ENCODE measurements at regions not wholly inside any gene's neighbourhood (a gene's known extent, or its start where the extent isn't known, plus 50 kb on each side); places are given as distances from the start of the nearest gene placed in this dataset.

- DNase-seq (ENCODE audit: low spot score) = no peak
- no peak for FAIRE-seq
These were observed 1976.7 kb upstream of the ADGRL3 start for GRCh38 chr4:59223292-59223941.

- DNase-seq (ENCODE audit: low spot score) (no peak), FAIRE-seq (no peak)
These were observed 1961.9 kb upstream of the ADGRL3 start for GRCh38 chr4:59238212-59238611.

DNA sequence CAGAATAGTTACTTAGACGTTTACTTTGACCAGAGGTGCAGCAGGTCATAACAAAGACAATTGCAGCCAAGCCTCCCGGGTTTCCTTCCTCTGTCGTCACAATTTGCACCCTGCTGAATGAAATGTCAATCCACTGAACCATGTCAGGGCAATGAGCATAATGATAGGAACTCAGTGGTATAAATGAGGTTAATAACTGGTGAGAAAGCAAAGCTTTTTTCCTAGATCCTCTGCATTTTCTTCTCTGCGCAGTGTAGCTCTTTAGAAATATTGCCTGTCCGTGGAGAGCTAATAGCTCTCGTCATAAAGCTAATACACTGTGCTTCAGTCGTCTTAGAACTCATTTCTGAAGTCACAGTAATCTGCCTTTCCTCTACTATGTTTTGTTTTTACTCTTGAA lies 1960.1 kb upstream of the ADGRL3 start:
- FAIRE-seq = no peak
- no peak for DNase-seq (ENCODE audit: low spot score)

DNA sequence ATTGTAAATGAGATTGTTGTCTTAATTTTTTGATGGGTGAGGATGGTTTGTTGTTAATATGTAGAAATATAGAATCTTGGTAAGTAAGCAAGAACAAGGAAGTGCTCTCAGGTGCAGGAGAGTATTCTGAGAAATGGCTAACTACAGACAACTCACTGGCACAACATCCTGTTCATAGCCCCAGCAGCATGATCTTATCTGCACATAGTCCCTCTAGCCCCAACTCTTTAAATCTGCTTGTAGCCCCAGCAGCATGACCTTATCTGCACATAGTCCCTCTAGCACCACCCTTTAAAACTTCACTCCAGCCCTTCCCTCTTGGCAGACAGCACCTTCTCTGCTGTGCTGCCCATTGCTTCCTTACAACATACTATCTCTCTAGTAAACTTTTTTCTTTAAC lies 1957.1 kb upstream of the ADGRL3 start:
- DNase-seq (ENCODE audit: low spot score) (no peak), FAIRE-seq (no peak)

DNA sequence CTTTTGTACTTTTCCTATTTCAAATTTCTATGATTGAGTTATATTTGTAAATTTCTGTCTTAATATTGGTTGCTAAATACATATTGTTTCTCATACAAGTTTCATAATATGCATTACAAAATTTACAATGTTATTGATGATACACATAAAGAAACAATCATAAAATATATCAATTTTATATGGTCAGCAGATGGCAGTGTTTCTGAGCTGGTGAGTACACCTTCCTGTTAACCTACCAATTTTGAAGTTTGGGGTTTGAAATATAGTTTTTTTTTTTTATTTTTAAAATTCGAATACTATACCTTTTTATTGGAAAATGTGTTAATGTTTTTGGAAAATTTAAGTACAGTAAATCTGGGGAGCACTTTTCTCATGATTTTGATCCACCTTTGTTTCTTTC lies 1953.1 kb upstream of the ADGRL3 start:
- no peak for FAIRE-seq
- DNase-seq (ENCODE audit: low spot score) = no peak

- DNase-seq (ENCODE audit: low spot score) (no peak), FAIRE-seq (no peak)
These were observed 1951.8 kb upstream of the ADGRL3 start for GRCh38 chr4:59248313-59248712.

DNA sequence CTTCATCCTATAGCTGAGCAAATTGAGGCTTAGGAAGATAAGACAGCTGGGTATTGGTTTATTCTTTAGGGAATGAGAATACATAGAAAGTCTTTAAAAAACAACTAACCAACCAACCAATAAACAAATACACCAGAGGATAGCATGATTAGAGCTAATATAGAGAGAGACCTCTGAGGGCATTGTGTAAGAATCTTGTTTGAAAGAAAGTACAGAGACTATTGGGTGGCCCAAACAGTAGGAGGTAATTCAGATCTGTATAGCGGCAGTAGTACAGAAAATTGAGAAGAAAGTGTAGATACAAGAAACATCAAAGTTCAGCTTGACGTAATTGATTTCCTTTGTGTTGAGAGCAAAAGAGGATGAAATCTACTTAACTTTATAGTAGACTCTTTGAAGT lies 1951.0 kb upstream of the ADGRL3 start:
- DNase-seq (ENCODE audit: low spot score) (no peak), FAIRE-seq (no peak)

- DNase-seq (ENCODE audit: low spot score) (no peak), FAIRE-seq (no peak)
These were observed 1942.1 kb upstream of the ADGRL3 start for GRCh38 chr4:59258002-59258401.

GRCh38 chr4:59307609-59308008 lies 1892.5 kb upstream of the ADGRL3 start:
- no peak for DNase-seq (ENCODE audit: low spot score)
- no peak for FAIRE-seq

- FAIRE-seq = no peak
- no peak for DNase-seq (ENCODE audit: low spot score)
These were observed 1885.5 kb upstream of the ADGRL3 start for GRCh38 chr4:59314637-59315036.

DNA sequence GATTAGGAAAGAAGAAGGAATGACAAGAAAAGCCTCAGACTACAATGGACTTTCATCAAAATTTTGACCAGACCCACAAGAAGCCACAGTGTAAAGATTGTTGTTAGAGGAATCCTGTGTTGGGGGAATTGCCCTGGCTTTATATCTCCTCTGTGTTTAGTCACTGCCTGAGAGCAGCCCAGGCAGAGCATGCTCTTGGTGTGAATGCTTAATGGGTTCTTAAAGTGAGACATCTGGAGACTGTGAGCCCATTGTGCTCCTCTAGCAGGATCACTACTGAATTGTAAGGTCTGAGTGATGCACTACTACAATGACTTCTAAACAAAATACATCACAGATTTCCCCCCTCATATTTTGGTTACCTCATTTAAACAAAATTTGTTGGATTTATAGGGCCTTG lies 1860.5 kb upstream of the ADGRL3 start:
- FAIRE-seq (no peak), DNase-seq (ENCODE audit: low spot score) (no peak)

- DNase-seq (ENCODE audit: low spot score) (no peak), FAIRE-seq (no peak)
These were observed 1858.6 kb upstream of the ADGRL3 start for GRCh38 chr4:59341506-59341905.

DNA sequence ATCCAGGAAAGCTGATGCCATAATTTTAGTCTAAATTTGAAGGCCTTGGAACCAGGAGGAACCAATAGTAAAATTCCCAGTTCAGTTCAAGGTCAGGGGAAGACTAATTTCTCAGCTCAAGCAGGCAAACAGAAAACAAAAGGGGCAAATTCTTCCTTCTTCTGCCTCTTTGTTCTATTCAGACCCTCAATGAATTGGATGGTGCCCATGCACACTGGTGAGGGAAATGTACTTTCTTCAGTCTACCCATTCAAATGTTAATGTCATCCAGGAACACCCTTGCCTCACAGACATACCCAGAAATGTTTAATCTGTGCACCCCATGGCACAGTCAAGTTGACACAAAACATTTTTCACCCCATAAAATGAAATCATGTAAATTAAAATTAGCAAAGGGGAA lies 1851.2 kb upstream of the ADGRL3 start:
- FAIRE-seq = no peak

GRCh38 chr4:59369229-59369628 lies 1830.9 kb upstream of the ADGRL3 start:
- no peak for DNase-seq (ENCODE audit: low spot score)
- no peak for FAIRE-seq

More for the DNA sequence above, 1851.2 kb upstream of the ADGRL3 start:
- no peak for DNase-seq (ENCODE audit: low spot score)

DNA sequence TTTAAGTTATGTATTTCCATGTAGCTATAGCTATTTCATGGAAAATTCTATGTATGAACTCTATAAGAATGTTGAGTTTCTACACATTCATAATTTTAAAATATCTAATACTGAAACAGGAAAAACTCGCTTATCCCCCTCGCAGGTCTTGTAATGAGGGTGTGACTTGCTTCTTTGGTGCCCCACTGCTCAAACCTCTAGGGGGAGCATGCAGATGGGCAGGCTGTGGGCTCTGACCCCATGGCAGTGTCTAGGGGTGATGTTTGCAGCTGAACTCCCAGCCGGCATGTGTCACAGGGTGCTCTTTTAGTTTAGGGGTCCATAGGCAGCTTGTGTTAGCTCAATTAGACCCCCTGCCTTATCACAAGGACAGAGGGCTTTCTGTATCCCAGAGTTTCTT lies 1825.7 kb upstream of the ADGRL3 start:
- DNase-seq (ENCODE audit: low spot score) (no peak), FAIRE-seq (no peak)

- no peak for FAIRE-seq
These were observed 1819.2 kb upstream of the ADGRL3 start for GRCh38 chr4:59380841-59381366.

DNA sequence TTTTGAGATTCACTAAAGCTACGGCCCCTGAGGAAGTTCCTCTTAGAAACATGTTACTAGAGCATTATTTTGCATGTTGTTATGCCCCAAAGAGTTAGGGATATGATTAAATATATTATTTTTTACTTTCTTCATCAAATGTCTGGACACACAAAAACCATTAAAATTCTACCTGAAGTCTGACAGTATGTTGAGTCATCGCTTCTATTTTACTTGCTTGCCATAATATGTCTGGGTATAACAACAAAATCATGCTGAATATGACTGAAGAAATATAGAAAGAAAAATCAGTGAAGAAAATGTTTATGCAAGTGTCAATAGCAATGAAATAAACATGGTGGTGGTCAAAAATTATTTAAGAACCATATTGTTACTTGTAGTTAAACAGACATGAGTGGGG lies 1818.5 kb upstream of the ADGRL3 start:
- no peak for FAIRE-seq
- no peak for DNase-seq (ENCODE audit: low spot score)

More at GRCh38 chr4:59380841-59381366, 1819.2 kb upstream of the ADGRL3 start:
- no peak for DNase-seq (ENCODE audit: low spot score)

DNA sequence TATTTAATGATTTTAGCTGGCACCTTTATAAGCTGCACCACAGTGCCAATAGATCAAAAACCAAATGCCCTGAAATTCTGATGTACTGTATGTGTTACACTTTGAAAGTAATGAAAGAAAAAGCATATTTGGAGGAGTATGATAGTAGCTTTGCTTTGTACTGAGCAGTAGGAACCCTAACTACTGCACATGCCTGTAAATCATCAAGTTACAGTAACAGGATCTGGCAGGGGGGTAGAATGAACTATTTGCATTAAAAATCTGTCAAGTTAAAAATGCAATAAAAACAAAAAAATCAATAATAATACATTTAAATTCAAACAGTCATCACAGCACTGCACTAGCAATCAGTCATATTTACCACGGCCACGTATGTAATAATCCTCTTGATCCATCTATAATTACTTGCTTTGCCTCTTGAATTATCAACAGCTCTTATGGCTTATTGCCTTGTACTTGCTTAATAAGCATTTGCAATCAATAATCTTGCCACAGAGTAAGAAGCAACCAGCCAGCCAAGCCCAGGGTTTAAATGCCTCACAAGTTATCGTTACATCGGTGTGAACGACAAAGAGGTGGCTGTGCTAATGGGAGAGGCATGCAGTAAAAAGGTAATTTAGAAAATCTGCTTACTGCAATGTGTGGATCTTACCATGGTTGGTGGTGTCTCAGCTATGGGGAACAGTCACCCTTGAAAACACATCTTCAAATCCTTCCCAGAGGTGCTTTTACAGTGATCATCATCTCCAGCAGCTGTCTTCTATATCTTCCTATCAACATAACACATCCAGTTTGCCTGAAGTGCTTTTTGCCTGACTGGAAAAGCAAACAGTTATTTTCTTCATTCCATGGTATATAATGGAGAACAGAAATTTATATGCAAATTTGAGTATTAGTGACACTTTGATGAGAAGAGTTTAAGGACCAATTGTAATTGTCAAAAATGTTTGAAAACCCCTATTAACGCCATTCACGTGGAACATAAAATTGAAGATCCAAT lies 1812.1 kb upstream of the ADGRL3 start:
- DNase-seq (ENCODE audit: low spot score) = no peak
- no peak for FAIRE-seq

DNA sequence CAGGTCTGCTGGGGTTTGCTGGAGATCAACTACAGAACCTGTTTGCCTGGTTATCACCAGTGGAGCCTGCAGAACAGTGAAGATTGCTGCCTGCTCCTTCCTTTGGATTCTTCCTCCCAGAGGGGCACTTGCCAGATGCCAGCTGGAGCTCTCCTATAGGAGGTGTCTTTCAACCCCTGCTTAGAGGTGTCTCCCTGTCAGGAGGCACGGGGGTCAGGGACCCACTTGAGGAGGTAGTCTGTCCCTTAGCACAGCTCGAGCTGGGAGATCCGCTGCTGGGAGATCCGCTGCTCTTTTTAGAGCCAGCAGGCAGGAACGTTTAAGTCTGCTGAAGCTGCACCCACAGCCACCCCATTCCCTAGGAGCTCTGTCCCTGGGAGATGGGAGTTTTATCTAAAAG lies 1806.3 kb upstream of the ADGRL3 start:
- FAIRE-seq = no peak
- no peak for DNase-seq (ENCODE audit: low spot score)

DNA sequence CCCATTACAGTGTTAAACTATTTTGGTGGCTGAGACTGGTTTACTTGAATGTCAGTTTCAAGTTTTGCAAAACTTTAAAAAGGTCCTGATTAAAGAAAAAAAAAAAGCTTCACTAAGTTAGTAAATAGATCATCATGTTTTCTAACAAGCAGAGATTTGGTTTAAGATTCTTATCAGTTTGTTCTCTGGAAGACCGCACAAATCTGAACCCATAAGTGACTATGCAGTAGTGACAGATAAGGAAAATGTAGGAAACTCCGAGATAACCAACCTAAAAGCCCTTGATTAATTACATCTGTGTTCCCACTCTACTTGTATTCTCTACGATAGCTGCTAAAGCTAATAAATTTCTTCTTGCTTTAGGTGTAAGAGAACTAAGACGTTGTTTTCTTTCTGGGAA lies 1799.8 kb upstream of the ADGRL3 start:
- DNase-seq (ENCODE audit: low spot score) (no peak), FAIRE-seq (no peak)

DNA sequence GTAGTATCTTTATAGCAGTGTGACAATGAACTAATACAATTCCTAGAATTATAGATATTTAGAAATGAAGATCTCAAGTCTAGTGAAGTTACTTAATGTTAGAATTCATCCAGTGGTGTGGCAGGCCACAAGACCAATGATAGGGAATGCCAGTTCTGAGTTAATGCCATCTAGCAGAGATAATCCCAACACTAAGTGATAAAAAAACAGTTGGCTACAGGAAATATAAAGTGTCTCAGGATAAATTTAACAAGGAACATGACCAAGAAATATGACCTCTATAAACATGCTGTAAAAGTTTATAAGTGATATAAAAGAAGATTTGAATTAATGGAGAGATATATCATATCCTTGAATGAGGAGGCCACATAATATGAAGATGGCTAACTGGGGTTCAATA lies 1790.5 kb upstream of the ADGRL3 start:
- FAIRE-seq (no peak), DNase-seq (ENCODE audit: low spot score) (no peak)

GRCh38 chr4:59412739-59413138 lies 1787.4 kb upstream of the ADGRL3 start:
- FAIRE-seq (no peak), DNase-seq (ENCODE audit: low spot score) (no peak)
